ENCODE measurements at regions not wholly inside any gene's neighbourhood (a gene's known extent, or its start where the extent isn't known, plus 50 kb on each side); places are given as distances from the start of the nearest gene placed in this dataset.

DNA sequence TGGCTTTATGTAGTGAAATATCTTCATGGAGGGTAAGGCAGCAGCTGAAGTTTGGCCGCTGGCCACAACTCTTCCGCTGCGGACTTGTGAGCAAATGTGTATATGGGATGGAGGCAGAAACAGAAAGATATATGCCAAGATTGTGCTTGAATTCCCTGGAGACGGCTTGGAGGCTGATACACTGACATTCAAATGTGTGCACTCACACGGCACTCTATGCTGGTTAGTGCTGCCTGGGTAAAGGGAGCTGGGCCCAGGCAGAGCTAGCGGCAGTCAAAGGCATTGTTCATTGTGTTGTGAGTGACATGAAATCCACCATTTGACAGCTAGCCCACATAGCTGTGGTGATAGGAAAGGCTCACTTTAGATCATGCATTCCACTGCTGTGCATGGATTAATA, 202.7 kb downstream of the CLIC5 start:
- no peak overlapping the region for H3K27ac ChIP-seq (ENCODE audit: control insufficient read depth, insufficient read depth, low read length)
- H3K36me3 ChIP-seq (ENCODE audit: control insufficient read depth in 2 of 2, extremely low read depth in 1 of 2, insufficient read depth in 2 of 2, low read length in 2 of 2): no peaks in the 10 kb centered on the region
- no peaks in the 10 kb centered on the region for H4K20me1 ChIP-seq (ENCODE audit: control insufficient read depth, extremely low read depth, insufficient read depth, low read length)
- dilution Hi-C loops (cut with MboI; ENCODE audit: extremely low pct_ligation_motif_present, low sequenced_read_pairs): no loop called here
- no peak overlapping the region for H3K4me3 ChIP-seq (ENCODE audit: control insufficient read depth in 2 of 3, extremely low read depth in 1 of 3, insufficient read depth in 2 of 3, low read depth in 1 of 3, low read length in 3 of 3)
- H3K79me2 ChIP-seq (ENCODE audit: control insufficient read depth, insufficient read depth, low read length): no peaks in the 10 kb centered on the region
- H3K9me3 ChIP-seq (ENCODE audit: control insufficient read depth, low read depth, low read length): no peaks in the 10 kb centered on the region
- no peak overlapping the region for H3K9ac ChIP-seq (ENCODE audit: control insufficient read depth, extremely low read depth, insufficient read depth, low read length)
- TF ChIP-seq CTCF (optimal IDR thresholded peaks at IDR 0.05 in 1 of 3, IDR thresholded peaks at IDR 0.05 in 1 of 3, conservative IDR thresholded peaks at IDR 0.05 in 1 of 3; ENCODE audit: extremely low read depth in 1 of 3, insufficient read depth in 2 of 3, low read length in 3 of 3) (no peak), EZH2 (IDR thresholded peaks at IDR 0.05; ENCODE audit: low read length) (no peak)
- DNase-seq (ENCODE audit: low read depth, low spot score) (no peak), FAIRE-seq (no peak)
- no peak overlapping the region for H3K4me2 ChIP-seq (ENCODE audit: control insufficient read depth, extremely low read depth, insufficient read depth, low read depth, low read length)
- H3K9me1 ChIP-seq (ENCODE audit: control insufficient read depth, extremely low read depth, insufficient read depth, low read length): no peaks in the 10 kb centered on the region
- H2AFZ ChIP-seq (ENCODE audit: control insufficient read depth, low read length): no peak overlapping the region
- no peaks in the 10 kb centered on the region for H3K27me3 ChIP-seq (ENCODE audit: control insufficient read depth, extremely low read depth, insufficient read depth, low read length)
- no peaks in the 10 kb centered on the region for H3K4me1 ChIP-seq (ENCODE audit: control insufficient read depth, extremely low read depth, insufficient read depth, low read length)

DNA sequence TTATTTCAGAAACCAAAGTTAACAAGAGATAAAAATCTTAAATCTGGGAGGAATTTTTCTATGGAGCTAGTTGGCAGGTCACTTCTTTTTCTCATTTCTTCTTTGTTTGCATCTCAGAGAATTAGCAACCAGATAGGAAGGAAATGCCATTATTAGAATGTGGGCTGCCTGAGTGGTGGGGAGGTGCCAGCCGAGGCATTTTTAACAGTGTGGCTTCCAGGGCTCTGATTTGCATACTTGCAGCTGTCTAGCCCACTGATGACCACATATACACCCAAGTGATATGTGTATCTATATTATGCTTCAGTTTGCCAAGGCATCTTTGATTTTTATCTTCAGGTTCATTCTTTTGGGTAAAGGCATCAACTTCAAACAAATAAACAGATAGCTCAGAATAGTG, 206.7 kb downstream of the CLIC5 start:
- dilution Hi-C loops (cut with MboI; ENCODE audit: extremely low pct_ligation_motif_present, low sequenced_read_pairs): no loop called here
- Histone ChIP-seq H3K79me2 (ENCODE audit: control insufficient read depth, insufficient read depth, low read length) (no peaks in the 10 kb centered on the region), H3K4me1 (ENCODE audit: control insufficient read depth, extremely low read depth, insufficient read depth, low read length) (no peaks in the 10 kb centered on the region), H3K36me3 (ENCODE audit: control insufficient read depth in 2 of 2, extremely low read depth in 1 of 2, insufficient read depth in 2 of 2, low read length in 2 of 2) (no peaks in the 10 kb centered on the region), H3K9me3 (ENCODE audit: control insufficient read depth, low read depth, low read length) (no peaks in the 10 kb centered on the region), H3K27me3 (ENCODE audit: control insufficient read depth, extremely low read depth, insufficient read depth, low read length) (peaks cover 2% of the 10 kb centered on the region), H3K9me1 (ENCODE audit: control insufficient read depth, extremely low read depth, insufficient read depth, low read length) (no peaks in the 10 kb centered on the region), H3K4me3 (ENCODE audit: control insufficient read depth in 2 of 3, extremely low read depth in 1 of 3, insufficient read depth in 2 of 3, low read depth in 1 of 3, low read length in 3 of 3) (no peak overlapping the region), H3K9ac (ENCODE audit: control insufficient read depth, extremely low read depth, insufficient read depth, low read length) (no peak overlapping the region), H3K27ac (ENCODE audit: control insufficient read depth, insufficient read depth, low read length) (no peak overlapping the region), H4K20me1 (ENCODE audit: control insufficient read depth, extremely low read depth, insufficient read depth, low read length) (no peaks in the 10 kb centered on the region), H3K4me2 (ENCODE audit: control insufficient read depth, extremely low read depth, insufficient read depth, low read depth, low read length) (no peak overlapping the region), H2AFZ (ENCODE audit: control insufficient read depth, low read length) (no peak overlapping the region)
- no peak for FAIRE-seq
- TF ChIP-seq CTCF (optimal IDR thresholded peaks at IDR 0.05 in 1 of 3, IDR thresholded peaks at IDR 0.05 in 1 of 3, conservative IDR thresholded peaks at IDR 0.05 in 1 of 3; ENCODE audit: extremely low read depth in 1 of 3, insufficient read depth in 2 of 3, low read length in 3 of 3): no peak
- TF ChIP-seq EZH2 (IDR thresholded peaks at IDR 0.05; ENCODE audit: low read length): no peak
- no peak for DNase-seq (ENCODE audit: low read depth, low spot score)
